SK-N-MC (cell line): ENCODE measurements at regions not wholly inside any gene's neighbourhood (a gene's known extent, or its start where the extent isn't known, plus 50 kb on each side); places are given as distances from the start of the nearest gene placed in this dataset.

Experiments used
- EZH2 ChIP-seq: fragments of 200-600 bp; sonication (generic); IDR thresholded peaks from one replicate; pipeline ENCODE4 v1.6.1; 2017; ENCODE audit warnings: antibody characterized with exemption
- FOXP2 ChIP-seq: optimal IDR thresholded peaks from 2 replicates; pipeline ENCODE3; 2011; ENCODE audit warnings: mild to moderate bottlenecking, moderate library complexity; ENCODE audit not compliant: insufficient read depth; ENCODE audit errors: extremely low read length, control extremely low read depth
- POLR2AphosphoS5 ChIP-seq: IDR thresholded peaks from 2 replicates; pipeline ENCODE4 v1.6.1; 2012; ENCODE audit warnings: mild to moderate bottlenecking, low read depth, low read length, borderline replicate concordance

GRCh38 chr10:58888957-58889356 lies 287.5 kb upstream of the PHYHIPL start:
- no peak for TF ChIP-seq EZH2
- no peak for TF ChIP-seq POLR2AphosphoS5
- no peak for TF ChIP-seq FOXP2
